HG02840 (cell line): ENCODE measurements at regions not wholly inside any gene's neighbourhood (a gene's known extent, or its start where the extent isn't known, plus 50 kb on each side); places are given as distances from the start of the nearest gene placed in this dataset.

Experiments used
- ATAC-seq: cut with Tn5 transposase; IDR thresholded peaks from one replicate; pipeline ENCODE4 v1.9.1; 2021; ENCODE audit warnings: mild to moderate bottlenecking, moderate library complexity, moderate number of reproducible peaks; ENCODE audit not compliant: unreplicated experiment, low FRiP score

GRCh38 chr17:5783851-5784250, 199.5 kb upstream of the NLRP1 start:
- no peak for ATAC-seq

- ATAC-seq = no peak
Observed at GRCh38 chr17:5784791-5785190, 200.5 kb upstream of the NLRP1 start.

GRCh38 chr17:5785338-5785737, 201.0 kb upstream of the NLRP1 start:
- no peak for ATAC-seq

- ATAC-seq = peak; percentile 66
Observed at GRCh38 chr17:5785867-5786509, 201.7 kb upstream of the NLRP1 start.

GRCh38 chr17:5786510-5786875, 202.2 kb upstream of the NLRP1 start:
- no peak for ATAC-seq

- ATAC-seq = no peak
Observed at GRCh38 chr17:5788266-5788900, 204.1 kb upstream of the NLRP1 start.

- no peak for ATAC-seq
Observed at GRCh38 chr17:5789528-5789927, 205.2 kb upstream of the NLRP1 start.

GRCh38 chr17:5793157-5793556, 208.8 kb upstream of the NLRP1 start:
- no peak for ATAC-seq

GRCh38 chr17:5793899-5794298, 209.6 kb upstream of the NLRP1 start:
- ATAC-seq = no peak

- no peak for ATAC-seq
Observed at GRCh38 chr17:5794385-5794784, 210.1 kb upstream of the NLRP1 start.

GRCh38 chr17:5794881-5795506, 210.7 kb upstream of the NLRP1 start:
- ATAC-seq = no peak

GRCh38 chr17:5797447-5798050, 213.2 kb upstream of the NLRP1 start:
- no peak for ATAC-seq

- ATAC-seq = no peak
Observed at GRCh38 chr17:5798094-5798493, 213.8 kb upstream of the NLRP1 start.

GRCh38 chr17:5800131-5800530, 215.8 kb upstream of the NLRP1 start:
- no peak for ATAC-seq

GRCh38 chr17:5800646-5801045, 216.3 kb upstream of the NLRP1 start:
- ATAC-seq = no peak

GRCh38 chr17:5804251-5804650, 219.9 kb upstream of the NLRP1 start:
- no peak for ATAC-seq

- ATAC-seq = no peak
Observed at GRCh38 chr17:5809056-5809455, 224.7 kb upstream of the NLRP1 start.

- ATAC-seq = no peak
Observed at GRCh38 chr17:5809580-5810188, 225.4 kb upstream of the NLRP1 start.

- no peak for ATAC-seq
Observed at GRCh38 chr17:5812590-5812989, 228.3 kb upstream of the NLRP1 start.

- ATAC-seq = no peak
Observed at GRCh38 chr17:5813357-5813756, 229.0 kb upstream of the NLRP1 start.

- ATAC-seq = no peak
Observed at GRCh38 chr17:5815396-5815795, 231.1 kb upstream of the NLRP1 start.
